GM19438 (cell line): ENCODE measurements at regions not wholly inside any gene's neighbourhood (a gene's known extent, or its start where the extent isn't known, plus 50 kb on each side); places are given as distances from the start of the nearest gene placed in this dataset.
"Not testable (repeated sequence)": the region's sequence is repeated elsewhere in the genome, so short reads cannot be mapped to it uniquely, and the experiment has no call there.

Source experiments
- ATAC-seq: cut with Tn5 transposase; IDR thresholded peaks from one replicate; pipeline ENCODE4 v1.9.1; 2021; ENCODE audit warnings: low read depth; ENCODE audit not compliant: unreplicated experiment

DNA sequence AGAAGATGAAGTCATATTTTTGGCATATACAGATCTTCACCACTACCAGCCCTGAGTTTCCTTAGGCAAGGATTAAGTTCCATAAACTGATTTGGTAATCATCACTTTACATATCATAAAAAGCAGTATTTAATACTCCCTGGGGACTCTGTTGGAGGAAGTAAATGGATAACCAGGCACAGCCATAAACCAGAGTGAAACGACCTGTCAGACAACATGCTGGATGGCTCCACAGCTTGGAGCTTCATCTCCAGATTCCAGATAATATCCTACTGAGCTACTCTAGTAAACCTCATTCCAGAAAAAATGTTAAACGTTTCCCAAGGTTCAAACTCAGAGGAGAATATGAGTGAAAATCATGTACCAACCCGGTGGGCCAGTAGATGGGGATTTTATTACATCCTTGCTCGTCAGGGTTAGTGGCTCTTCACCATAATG, 109.2 kb downstream of the BASP1 start:
- ATAC-seq = no peak

DNA sequence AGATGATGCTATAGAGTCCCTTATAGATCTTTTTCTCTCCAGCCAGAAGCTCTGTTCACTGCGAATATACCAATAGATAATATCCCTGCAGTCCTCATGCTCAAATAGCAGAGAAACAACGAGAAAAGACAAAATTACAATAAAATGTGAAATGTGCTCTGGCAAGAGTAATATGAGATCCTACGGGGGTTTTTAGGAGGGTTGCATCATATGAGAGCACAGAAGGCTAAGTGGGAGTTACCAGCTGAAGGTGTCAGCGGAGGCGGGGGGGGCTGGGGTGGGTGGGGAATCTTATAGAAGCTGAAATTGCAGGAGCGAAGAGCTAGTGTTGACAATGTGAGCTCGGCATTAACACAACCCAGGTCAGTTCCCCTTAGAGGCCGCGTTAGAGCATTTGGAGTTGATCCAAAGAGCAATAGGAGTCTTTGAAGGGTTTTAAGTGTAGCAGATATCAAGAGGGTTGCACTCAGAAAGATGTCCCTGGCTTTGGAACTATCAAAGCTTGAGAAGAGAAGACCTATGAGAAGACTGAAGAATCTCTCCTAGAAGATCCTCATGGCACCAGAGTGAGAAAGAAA, 109.7 kb downstream of the BASP1 start:
- no peak for ATAC-seq

DNA sequence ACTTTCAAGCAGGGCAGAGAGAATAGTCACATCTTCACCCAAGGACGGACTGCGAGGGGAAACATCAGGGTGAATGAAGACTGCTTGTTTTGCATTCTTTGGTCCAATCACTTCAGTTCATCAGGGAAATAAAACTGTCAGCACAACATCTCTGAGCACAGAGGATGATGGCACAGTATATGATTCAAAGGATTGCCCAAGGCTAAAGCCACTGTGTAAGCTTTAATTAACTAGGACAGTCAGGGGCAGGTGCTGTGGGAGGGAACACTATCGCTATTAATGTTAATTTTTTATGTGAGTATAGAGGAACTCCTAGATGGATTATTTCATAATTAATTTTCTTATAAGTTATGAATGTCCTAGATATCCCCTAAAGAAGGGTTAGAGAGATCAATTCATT, 112.1 kb downstream of the BASP1 start:
- ATAC-seq = no peak

DNA sequence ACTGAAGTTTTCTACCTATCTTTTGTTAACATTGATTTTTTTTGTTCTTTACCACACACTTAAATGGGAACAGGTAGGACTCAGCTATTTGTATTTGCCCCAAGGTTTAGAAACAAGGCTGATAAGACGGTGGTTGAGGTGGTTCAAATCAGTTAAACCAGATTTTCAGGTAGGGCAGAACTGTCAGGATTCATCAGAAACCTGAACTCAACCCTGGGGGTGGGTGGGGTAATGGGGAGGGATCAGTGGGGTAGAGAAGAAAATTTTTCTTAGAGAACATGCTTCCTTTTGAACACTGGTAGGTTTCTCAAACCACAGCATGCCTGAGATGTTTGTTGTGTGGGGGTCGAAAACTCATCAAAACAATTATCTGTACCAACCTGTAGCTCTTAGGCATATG, 113.0 kb downstream of the BASP1 start:
- ATAC-seq = no peak

DNA sequence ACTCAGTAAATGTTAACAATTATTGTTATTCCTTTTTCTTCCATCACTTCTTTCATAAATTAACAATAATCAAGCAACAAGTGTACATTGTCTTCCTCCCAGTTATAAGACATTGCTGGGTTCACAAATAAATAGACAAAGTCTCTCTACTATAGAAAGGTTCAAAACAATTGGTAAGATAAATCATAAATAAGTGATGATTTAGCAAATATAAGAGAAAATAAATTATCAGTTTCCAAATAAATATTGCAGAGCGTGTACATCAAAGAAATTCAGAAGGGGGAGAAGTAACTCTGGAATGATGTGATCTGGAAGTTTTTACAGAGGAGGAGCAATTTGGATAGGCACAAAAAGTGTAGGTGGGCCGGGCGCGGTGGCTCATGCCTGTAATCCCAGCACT, 114.2 kb downstream of the BASP1 start:
- no peak for ATAC-seq

DNA sequence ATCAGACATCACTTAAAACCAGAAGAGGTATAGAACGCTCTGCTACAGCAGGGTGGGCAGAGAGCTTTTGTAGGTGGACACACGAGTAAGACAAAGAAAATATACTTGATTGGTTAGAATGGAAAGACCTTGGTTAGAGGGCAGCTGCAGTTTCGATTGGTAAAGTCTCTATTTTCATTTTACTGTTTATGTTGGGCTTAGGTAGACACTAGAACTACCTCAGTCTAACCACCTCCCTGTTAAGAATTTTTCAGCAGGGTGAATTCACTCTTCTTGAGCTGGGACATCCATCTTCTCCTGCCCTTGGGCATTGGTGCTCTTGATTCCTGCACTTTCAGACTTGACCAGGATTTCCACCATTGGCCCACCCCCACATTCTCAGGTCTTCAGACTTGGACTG, 116.3 kb downstream of the BASP1 start:
- ATAC-seq = no peak

DNA sequence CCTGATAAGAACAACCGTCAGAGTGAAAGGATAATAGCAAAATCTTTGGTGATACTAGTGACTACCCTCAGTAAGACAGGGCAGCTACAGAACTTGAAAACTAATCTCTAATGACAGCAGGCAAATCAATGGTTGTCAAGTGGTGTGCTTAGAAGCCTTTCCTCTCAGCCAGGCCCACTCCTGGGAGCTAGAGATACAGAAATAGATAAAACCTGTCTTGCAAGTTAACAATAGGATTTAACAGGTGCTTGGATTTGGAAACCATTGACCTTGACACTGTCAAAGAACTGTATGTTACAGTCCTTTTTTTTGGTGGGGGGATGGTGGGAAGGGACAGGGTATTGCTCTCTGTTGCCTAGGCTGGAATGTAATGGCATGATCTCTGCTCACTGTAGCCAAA, 118.6 kb downstream of the BASP1 start:
- ATAC-seq = no peak

DNA sequence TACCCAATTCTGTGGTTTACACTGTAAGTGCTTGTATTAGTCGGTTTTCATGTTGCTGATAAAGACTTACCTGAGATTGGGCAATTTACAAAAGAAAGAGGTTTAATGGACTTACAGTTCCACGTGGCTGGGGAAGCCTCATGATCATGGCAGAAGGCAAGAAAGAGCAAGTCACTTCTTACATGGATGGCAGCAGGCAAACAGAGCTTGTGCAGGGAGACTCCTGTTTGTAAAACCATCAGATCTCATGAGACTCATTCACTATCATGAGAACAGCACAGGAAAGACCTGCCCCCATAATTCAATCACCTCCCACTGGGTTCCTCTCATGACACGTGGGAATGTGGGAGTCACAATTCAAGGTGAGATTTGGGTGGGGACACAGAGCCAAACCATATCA, 119.3 kb downstream of the BASP1 start:
- not testable (repeated sequence) for ATAC-seq

DNA sequence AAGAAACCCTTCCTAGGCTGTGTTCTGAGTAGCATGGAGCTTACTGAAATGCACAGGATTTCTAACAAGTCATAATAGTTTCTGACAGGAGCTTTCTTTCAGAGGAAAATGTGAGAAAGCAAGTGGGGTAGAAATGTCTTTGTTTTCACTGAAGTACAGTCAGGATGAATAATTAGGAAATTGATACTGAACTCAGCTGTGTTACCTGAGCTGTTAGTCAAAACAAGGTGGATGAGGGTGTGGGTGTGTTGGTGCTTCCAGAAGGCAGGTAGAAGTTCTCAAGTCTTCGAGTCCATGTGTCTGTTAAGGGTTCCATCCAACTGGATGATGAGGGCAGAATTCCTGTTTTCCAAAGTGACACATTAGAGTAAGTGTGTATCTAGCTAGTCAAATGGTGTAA, 122.4 kb downstream of the BASP1 start:
- no peak for ATAC-seq

DNA sequence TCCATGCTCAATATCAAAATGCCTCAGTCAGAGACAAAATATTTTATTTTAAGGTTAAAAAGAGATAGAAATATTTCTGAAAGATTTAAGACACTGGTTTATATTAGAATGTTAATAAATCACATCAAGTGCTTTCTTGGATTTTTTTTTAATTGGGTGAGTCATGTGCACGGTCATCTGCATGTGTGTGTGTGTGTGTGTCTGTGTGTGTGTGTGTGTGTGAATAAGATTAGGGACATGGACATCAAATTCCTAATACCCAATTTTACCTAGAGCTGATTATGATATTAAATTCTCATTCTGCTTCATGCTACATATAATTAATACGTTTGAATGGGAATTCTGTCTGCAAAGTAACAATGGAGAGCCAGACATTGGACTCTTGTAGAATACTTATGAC, 122.9 kb downstream of the BASP1 start:
- ATAC-seq = no peak

DNA sequence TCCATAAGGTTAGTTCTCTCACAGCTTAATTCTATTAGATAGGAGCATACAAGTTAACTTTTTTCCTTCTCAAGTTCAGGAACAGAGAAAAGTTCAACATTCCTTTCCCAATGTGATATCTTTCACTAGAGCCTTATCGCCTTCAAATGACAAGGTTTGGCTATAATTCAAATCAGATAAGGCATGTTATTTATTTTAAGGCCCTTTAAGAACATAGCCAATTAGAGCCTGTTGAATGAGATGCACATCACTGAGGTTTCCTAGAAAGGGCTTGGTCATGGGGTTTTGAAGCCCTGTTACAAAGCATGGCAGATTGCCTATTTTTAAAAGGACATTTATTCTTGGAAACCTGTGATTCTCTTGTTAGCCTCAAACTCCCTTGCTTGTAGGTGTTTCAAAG, 123.4 kb downstream of the BASP1 start:
- no peak for ATAC-seq

DNA sequence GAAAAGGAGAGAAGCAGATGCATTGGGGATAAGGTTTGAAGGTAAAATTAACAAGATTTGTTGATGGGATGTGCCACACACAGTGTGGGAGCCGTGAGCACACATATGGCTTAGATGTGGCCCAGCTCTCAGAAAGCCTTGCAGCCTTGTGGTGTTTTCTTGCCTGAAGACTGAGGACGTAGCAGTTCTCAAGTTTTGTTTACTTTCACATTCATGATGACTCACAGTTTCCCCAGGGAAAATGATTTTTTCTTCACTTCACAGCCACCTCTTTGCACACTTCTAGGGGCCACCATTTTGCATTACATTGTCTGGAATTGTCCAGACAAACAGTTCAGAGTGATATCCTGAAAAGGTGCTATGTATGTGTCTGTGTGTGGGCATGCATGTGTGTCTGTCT, 126.2 kb downstream of the BASP1 start:
- peak; percentile 97 for ATAC-seq

DNA sequence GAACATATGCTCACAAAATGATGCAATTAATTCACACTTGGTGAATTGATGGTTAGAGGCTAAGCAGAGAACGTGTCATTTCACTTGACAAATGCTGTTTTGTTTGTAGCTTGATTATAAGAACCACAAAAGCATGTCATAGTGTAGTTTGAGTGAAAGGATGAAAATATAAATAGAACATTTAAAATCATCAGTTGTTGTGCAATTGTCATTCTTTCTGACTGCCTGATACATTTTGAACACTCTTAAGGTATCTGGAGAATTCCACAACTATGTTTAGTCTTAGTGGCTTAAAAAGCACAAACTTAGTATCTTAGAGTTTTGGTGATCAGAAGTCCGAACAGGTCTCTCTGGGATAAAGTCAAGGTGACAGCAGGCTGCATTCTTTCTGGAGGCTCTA, 129.4 kb downstream of the BASP1 start:
- no peak for ATAC-seq

DNA sequence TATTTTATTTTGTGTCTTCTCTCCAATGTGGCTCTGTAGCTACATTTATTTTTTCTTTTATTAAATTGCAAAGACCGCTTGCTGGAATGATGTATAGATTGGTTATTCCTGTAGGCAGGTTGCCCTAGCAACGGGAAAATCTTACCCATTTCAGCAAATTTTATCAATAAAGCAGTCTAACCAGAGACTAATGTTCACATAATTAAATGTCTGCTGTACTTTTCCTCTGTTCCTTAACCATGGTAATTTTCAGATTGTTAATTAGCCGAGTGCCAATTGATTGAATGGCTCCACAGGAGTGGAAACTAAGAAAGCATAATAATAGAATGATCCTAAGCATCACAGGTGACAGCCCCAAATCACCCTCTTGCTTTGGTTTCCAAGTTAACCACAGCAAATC, 134.8 kb downstream of the BASP1 start:
- no peak for ATAC-seq

DNA sequence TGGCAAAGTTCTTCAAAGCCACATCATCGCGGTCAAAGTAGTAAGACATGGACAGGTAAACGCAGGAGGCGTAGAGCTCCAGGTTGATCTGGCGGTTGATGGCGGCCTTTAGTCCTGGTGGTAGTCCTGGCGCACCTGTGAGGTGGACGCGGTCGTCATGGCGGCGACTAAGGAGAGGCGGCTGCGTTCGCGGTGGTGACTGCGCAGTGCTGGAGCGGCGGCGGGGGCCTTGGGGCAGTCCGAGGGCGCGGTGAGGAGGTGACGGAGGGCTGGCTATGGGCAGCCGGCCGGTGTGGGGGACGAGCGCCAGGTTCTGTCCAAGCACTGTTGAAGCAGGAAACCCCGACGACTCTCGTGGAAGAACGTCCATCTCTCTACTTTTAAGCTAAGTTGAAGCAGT, 136.8 kb downstream of the BASP1 start:
- ATAC-seq = no peak

DNA sequence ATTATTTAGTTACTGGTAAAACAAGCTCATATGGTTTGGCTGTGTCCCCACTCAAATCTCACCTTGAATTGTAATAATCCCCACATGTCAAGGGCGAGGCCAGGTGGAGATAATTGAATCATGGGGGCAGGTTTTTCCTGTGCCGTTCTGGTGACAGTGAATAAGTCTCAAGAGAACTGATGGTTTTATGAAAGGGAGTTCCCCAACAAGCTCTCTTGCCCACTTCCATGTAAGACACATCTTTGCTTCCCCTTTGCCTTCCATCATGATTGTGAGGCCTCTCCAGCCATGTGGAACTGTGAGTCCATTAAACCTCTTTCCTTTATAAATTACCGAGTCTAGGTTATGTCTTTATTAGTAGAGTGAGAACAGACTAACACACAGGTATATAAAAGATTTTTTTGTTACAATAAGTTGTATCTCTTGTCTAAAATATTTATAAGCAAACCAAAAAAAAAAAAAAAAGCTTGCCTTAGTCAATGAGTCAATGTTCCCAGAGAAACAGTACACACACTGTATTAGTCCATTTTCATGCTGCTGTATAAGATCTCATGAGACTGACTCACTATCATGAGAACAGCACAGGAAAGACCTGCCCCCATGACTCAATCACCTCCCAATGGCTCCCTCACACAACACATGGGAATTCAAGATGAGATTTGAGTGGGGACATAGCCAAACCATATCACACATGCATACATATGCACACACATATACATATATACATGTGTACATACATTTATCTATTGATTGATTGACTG, 138.3 kb downstream of the BASP1 start:
- ATAC-seq = no peak

DNA sequence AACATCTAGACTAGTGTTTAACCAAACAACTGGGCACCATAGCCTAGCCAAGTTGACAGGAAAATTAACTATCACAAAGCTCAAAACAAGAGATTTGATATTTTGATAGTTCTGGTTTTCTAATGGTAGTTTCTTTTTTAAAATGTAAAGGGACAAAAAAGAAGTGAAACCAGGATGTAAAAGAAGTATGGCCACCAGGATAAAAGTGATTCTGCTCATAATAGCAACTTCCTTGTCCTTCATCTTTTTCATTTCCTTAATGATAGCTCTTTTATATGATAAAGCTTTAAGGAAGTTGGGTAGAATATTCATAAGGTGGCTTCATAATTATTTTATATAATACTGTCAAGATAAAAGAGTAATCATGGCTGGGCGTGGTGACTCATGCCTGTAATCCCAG, 139.1 kb downstream of the BASP1 start:
- ATAC-seq = no peak

DNA sequence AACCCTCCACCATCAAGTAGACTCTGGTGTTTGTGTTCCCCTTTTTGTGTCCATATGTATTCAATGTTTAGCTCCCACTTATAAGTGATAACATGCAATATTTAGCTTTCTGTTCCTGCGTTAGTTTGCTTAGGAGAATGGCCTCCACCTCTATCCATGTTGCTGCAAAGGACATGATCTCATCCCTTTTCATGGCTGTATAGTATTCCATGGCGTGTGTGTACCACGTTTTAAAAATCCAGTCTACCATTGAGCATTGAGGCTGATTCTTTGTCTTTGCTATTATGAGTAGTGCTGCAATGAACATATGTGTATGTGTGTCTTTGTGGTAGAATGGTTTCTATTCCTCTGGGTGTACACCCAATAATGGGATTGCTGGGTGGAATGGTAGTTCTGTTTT, 140.1 kb downstream of the BASP1 start:
- ATAC-seq = no peak

DNA sequence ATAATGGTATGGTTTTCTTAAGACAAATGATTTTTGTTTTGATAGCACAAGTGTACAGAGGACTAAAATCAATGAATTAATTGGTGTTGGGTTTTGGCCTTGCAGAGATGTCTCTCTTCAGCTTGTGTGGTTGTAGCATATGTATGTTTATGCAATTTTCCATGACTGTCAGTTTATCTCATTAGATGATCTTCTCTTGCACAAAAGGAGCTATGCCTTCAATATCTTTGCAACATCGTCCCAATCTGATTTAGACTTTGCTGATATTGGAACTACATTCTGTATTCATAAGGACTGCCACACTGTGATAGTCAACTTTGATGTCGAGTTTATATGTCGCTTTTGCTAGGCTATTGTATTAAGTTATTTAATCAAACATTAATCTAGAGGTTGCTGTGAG, 140.0 kb upstream of the TAF11L2 start:
- no peak for ATAC-seq

DNA sequence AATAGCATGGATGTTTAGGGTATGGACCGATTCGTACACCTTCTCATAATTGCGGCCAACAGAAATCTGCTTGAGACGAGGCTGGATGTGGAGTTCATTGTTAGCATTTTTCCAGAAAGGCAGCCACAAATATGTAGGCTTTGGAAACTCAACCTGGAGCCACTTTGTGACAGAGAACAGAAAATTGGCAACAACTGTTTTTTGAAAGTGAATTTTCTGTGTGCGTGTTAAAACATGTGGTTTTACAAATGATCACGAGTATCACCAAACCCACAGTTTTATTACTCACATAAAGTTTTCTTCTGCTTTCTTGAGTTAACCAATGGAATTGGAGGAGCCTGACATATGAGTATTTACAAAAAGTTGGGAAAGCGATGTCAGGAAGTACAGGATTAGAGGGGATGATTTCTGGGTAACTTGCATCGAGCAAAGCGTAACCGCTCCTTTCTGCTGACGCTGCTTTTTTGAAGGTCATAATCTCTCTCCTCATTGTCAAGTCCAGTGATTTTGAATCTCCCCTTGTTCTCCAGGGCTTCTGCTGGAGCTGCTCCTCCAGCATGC, 138.5 kb upstream of the TAF11L2 start:
- no peak for ATAC-seq

DNA sequence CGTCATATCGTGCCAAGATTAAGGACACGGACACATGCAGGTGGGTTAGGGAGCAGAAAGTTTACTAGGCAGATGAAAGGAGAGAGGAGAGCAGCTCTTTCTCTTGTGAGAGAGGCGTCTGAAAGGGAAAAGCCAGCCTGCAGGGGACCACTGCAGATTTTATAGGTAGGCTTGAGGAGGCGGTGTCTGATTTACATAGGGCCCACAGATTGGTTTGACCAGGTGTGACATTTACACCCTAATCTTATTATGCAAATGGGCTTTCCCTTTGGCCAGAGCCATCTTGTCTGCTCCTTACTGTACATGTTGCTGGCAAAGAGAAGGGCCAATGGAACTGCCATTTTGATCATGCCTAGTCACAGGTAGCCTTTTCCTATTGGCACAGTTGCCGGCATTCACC, 137.2 kb upstream of the TAF11L2 start:
- ATAC-seq = no peak

DNA sequence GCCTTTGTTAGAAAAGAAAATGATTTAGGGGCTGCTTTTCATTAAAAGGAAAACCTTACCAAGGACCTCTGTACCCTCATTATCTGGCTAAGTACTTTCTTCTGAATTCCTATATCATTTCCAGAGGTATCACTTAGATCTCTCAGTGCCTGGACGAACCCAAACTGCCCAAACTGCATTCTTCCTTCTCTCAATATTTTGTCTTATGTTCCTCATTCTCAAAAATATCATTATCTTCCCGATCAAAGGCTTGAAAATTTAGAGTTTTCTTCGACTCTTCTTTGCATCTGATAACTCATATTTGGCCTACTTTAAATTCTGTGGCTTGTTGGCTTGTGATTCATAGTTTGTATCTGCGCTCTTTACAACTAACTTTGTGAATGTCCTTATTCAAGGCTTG, 136.7 kb upstream of the TAF11L2 start:
- no peak for ATAC-seq
